Suprapubic skin (tissue), 4 donors: ENCODE measurements at regions not wholly inside any gene's neighbourhood (a gene's known extent, or its start where the extent isn't known, plus 50 kb on each side); places are given as distances from the start of the nearest gene placed in this dataset.
"Not testable (repeated sequence)": the region's sequence is repeated elsewhere in the genome, so short reads cannot be mapped to it uniquely, and the experiment has no call there.

ENCODE experiments used
- DNase-seq, 2 donors: peaks; one replicate each; pipeline ENCODE4 v3.0.0-alpha.2; 2019; ENCODE audit warnings: low spot score in 2 of 2
- H3K27ac ChIP-seq: fragments of 200-600 bp; sonication (generic); one replicate; pipeline ENCODE4 v1.5.1; 2019
- H3K27me3 ChIP-seq: fragments of 200-600 bp; sonication (generic); one replicate; pipeline ENCODE4 v1.5.1; 2019
- H3K36me3 ChIP-seq: fragments of 200-600 bp; sonication (generic); one replicate; pipeline ENCODE4 v1.5.1; 2019
- H3K4me1 ChIP-seq: fragments of 200-600 bp; sonication (generic); one replicate; pipeline ENCODE4 v1.5.1; 2019
- H3K4me3 ChIP-seq: fragments of 200-600 bp; sonication (generic); one replicate; pipeline ENCODE4 v1.5.1; 2019; ENCODE audit warnings: mild to moderate bottlenecking
- H3K9me3 ChIP-seq: fragments of 200-600 bp; sonication (generic); one replicate; pipeline ENCODE4 v1.5.1; 2019
- EP300 ChIP-seq: sonication (generic); formaldehyde crosslinking; IDR thresholded peaks from one replicate; pipeline ENCODE4 v1.6.1; 2017; ENCODE audit warnings: antibody characterized with exemption
- POLR2A ChIP-seq, 2 donors: fragments of 450-650 bp; IDR thresholded peaks; one replicate each; pipeline ENCODE4 v1.6.1; 2017; ENCODE audit warnings: antibody characterized with exemption in 2 of 2, mild to moderate bottlenecking in 2 of 2, moderate library complexity in 2 of 2
- POLR2AphosphoS5 ChIP-seq, 3 donors: sonication (generic); formaldehyde crosslinking; IDR thresholded peaks; one replicate each; pipeline ENCODE4 v1.6.1; 2017; ENCODE audit warnings: antibody characterized with exemption in 3 of 3
- WGBS: methylation state at CpG from one replicate; pipeline ENCODE4 v1.1.5; 2018; 5-methylcytosine and 5-hydroxymethylcytosine counted together
- TF ChIP-seq, protein P1 (sequence below), 2 donors: fragments of 200-600 bp in 1 of 2; fragments of 450-650 bp in 1 of 2; sonication (generic) in 1 of 2; IDR thresholded peaks; one replicate each; pipeline ENCODE4 v1.5.1; 2016 to 2019; ENCODE audit warnings: antibody characterized with exemption in 2 of 2, mild to moderate bottlenecking in 1 of 2, moderate library complexity in 1 of 2

DNA sequence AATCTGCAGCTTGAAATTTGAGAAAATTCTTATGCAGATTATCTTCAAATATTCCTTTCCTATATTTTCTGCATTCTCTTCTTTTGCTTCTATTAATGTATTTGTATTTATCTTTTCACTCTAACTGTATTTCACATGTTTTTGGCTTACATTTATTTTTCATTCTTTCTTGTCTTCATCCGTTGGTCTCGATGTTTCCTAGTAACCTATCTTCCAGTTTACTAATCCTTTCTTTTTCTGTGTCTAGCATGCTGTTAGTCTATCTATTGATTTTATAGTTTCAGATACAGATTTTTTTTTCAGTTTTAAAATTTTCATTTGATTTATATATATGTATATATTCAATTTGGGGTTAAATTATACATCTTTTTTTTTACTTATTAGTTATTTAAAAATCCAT lies 556.2 kb downstream of the RFPL4B start:
- no peak for DNase-seq
- Histone ChIP-seq H3K4me3 (no peak overlapping the region), H3K27me3 (no peaks in the 10 kb centered on the region), H3K27ac (no peak overlapping the region), H3K36me3 (no peaks in the 10 kb centered on the region), H3K4me1 (no peaks in the 10 kb centered on the region), H3K9me3 (peaks cover 7% of the 10 kb centered on the region)
- TF ChIP-seq, protein P1, sequence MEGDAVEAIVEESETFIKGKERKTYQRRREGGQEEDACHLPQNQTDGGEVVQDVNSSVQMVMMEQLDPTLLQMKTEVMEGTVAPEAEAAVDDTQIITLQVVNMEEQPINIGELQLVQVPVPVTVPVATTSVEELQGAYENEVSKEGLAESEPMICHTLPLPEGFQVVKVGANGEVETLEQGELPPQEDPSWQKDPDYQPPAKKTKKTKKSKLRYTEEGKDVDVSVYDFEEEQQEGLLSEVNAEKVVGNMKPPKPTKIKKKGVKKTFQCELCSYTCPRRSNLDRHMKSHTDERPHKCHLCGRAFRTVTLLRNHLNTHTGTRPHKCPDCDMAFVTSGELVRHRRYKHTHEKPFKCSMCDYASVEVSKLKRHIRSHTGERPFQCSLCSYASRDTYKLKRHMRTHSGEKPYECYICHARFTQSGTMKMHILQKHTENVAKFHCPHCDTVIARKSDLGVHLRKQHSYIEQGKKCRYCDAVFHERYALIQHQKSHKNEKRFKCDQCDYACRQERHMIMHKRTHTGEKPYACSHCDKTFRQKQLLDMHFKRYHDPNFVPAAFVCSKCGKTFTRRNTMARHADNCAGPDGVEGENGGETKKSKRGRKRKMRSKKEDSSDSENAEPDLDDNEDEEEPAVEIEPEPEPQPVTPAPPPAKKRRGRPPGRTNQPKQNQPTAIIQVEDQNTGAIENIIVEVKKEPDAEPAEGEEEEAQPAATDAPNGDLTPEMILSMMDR (IDR thresholded peaks at IDR 0.05), result no peak
- no peak for TF ChIP-seq EP300
- no peak for TF ChIP-seq POLR2AphosphoS5 (IDR thresholded peaks at IDR 0.05)
- TF ChIP-seq POLR2A (IDR thresholded peaks at IDR 0.05), result no peak
- 94% methylated on average over 2 of the region's 2 CpGs for WGBS

DNA sequence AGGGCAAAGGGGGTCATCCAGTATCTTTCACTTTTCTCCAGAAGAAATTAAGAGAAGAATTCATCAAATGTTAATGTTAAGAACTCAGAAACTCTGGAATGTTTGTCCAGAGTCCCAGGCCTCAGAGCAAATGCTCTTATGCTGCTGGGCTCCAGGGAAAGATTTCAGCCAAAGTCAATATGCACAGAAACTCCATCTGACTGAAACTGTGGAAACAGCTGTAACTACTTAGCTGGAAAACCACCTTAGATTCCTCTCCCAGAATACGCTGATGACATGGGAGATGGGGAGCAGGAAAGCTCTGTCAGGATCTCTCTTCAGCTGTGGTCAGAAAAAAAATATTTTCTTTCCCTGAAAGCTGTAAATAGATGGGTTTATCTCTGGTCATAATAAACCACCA lies 559.6 kb downstream of the RFPL4B start:
- WGBS, result 58% methylated on average over 1 of the region's 1 CpG
- DNase-seq, result no peak
- TF ChIP-seq, protein P1 (IDR thresholded peaks at IDR 0.05), result no peak
- no peak for TF ChIP-seq EP300
- TF ChIP-seq POLR2A (IDR thresholded peaks at IDR 0.05), result no peak
- no peak for TF ChIP-seq POLR2AphosphoS5 (IDR thresholded peaks at IDR 0.05)

DNA sequence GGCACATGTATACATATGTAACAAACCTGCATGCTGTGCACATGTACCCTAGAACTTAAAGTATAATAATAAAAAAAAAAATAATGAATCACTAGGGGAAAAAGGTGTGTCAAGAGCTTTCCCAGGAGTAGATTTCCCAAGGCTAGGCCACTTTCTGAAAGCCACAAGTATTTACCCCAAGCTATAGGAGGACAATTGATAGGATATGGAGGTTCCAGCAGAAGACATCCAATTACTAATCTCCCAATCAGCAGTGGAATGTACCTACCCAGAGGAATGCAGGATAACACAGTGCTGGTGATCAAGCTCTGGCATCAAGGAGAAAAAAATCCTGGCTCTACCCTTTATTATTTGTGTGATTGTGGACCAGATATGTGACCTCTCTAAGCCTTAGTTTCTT lies 562.7 kb downstream of the RFPL4B start:
- no peaks in the 10 kb centered on the region for H3K36me3 ChIP-seq
- no peak overlapping the region for H3K27ac ChIP-seq
- H3K4me1 ChIP-seq, result peaks cover 4% of the 10 kb centered on the region
- no peaks in the 10 kb centered on the region for H3K9me3 ChIP-seq
- no peak overlapping the region for H3K4me3 ChIP-seq
- no peak for DNase-seq
- no peaks in the 10 kb centered on the region for H3K27me3 ChIP-seq
- no peak for TF ChIP-seq POLR2A (IDR thresholded peaks at IDR 0.05)
- TF ChIP-seq EP300, result no peak
- no peak for TF ChIP-seq POLR2AphosphoS5 (IDR thresholded peaks at IDR 0.05)

More for the DNA sequence above, 559.6 kb downstream of the RFPL4B start:
- Histone ChIP-seq H3K9me3 (peaks cover 7% of the 10 kb centered on the region), H3K27me3 (no peaks in the 10 kb centered on the region), H3K4me1 (no peaks in the 10 kb centered on the region), H3K27ac (no peak overlapping the region), H3K4me3 (no peak overlapping the region), H3K36me3 (no peaks in the 10 kb centered on the region)

DNA sequence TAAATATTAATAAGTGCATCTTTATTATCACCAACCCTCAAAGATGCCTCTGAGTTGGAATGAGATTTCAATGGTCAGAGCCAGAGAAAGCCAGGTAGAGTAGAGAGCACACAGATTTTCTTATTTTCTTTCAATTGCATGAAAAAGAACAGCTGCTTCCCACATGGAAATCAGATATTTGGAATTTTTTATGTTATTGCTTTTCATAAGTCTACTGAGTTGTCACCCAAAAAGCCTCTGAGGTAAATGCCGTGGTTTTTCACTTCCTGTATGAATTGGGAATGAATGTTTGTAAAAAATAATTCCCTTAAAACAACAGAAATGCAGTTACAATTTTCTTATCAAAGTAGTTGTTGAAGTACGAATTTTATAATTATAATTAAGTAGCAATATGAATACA lies 563.1 kb downstream of the RFPL4B start:
- Histone ChIP-seq H3K36me3 (no peaks in the 10 kb centered on the region), H3K9me3 (no peaks in the 10 kb centered on the region), H3K27me3 (no peaks in the 10 kb centered on the region), H3K4me3 (no peak overlapping the region), H3K4me1 (peaks cover 4% of the 10 kb centered on the region), H3K27ac (no peak overlapping the region)
- 45% methylated on average over 2 of the region's 2 CpGs for WGBS
- TF ChIP-seq, protein P1 (IDR thresholded peaks at IDR 0.05), result no peak
- no peak for DNase-seq

DNA sequence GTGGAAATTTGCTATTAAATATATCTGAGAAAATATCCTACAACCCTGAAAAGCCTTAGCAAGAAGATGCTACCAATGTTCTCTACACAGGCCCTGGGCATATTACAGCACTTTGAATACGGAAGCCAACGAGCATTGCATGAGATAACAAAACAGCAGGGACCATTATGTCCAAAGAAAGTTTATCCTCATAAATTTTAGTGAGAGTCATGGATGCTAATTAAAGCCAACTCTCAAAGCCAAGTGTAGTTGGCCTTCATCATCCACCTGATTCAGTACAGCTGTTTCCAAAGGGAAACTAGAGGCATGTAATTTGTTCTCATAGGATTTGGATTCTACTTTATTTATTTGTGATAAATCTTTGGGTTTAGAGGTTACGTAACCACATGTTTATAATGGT lies 564.8 kb downstream of the RFPL4B start:
- Histone ChIP-seq H3K4me3 (no peak overlapping the region), H3K4me1 (peaks cover 4% of the 10 kb centered on the region), H3K27ac (no peak overlapping the region), H3K9me3 (no peaks in the 10 kb centered on the region), H3K27me3 (no peaks in the 10 kb centered on the region), H3K36me3 (no peaks in the 10 kb centered on the region)
- TF ChIP-seq, protein P1 (IDR thresholded peaks at IDR 0.05), result no peak
- TF ChIP-seq POLR2AphosphoS5 (IDR thresholded peaks at IDR 0.05) (no peak), EP300 (no peak), POLR2A (IDR thresholded peaks at IDR 0.05) (no peak)
- 50% methylated on average over 3 of the region's 3 CpGs for WGBS
- DNase-seq, result no peak

DNA sequence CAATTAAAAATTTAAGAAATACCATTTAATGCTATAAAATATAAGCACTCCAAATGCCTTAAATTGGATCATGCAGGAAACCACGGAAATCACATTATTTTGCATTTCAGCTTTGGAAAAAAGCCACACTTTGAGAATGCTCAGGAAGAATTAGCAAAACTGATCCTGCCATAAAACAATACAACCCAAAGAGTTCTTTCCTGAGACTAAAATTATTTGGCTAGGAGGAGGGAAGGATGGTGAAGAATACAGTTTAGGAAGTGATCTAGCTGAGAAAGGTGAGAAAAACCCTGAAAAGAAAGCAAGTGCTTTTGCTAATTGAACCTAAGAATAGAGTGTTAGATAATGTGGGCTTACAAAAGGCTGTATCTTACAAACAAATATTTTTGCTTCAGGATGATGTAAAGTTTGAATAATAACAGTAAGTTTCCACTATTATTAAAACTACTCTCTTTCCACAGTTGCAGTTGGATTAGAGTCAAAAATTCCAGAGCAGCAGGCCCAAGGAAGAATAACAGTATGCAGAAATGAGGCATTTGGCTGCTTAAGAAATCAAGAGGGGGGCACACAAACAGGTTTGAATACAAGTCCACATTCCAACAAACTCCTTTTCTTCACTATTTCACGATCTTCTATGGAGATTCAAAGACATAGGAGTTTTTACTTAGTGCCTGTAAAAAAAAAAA lies 565.4 kb downstream of the RFPL4B start:
- 34% methylated on average over 2 of the region's 2 CpGs for WGBS
- H3K27me3 ChIP-seq, result no peaks in the 10 kb centered on the region
- TF ChIP-seq, protein P1 (IDR thresholded peaks at IDR 0.05), result no peak
- TF ChIP-seq POLR2AphosphoS5 (IDR thresholded peaks at IDR 0.05), result no peak
- TF ChIP-seq POLR2A (IDR thresholded peaks at IDR 0.05), result no peak
- no peak for TF ChIP-seq EP300
- no peaks in the 10 kb centered on the region for H3K9me3 ChIP-seq
- no peaks in the 10 kb centered on the region for H3K36me3 ChIP-seq
- peaks cover 4% of the 10 kb centered on the region for H3K4me1 ChIP-seq
- H3K27ac ChIP-seq, result no peak overlapping the region
- no peak overlapping the region for H3K4me3 ChIP-seq
- DNase-seq, result no peak

DNA sequence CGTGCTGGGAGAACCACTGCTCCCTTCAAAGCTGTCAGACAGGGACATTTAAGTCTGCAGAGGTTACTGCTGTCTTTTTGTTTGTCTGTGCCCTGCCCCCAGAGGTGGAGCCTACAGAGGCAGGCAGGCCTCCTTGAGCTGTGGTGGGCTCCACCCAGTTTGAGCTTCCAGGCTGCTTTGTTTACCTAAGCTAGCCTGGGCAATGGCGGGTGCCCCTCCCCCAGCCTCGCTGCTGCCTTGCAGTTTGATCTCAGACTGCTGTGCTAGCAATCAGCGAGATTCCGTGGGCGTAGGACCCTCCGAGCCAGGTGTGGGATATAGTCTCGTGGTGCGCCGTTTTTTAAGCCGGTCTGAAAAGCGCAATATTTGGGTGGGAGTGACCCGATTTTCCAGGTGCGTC lies 572.6 kb downstream of the RFPL4B start:
- not testable (repeated sequence) for H3K36me3 ChIP-seq, H3K27me3 ChIP-seq, H3K9me3 ChIP-seq, H3K4me1 ChIP-seq, H3K27ac ChIP-seq, H3K4me3 ChIP-seq, DNase-seq
- 88% methylated on average over 4 of the region's 14 CpGs for WGBS
